Kidney epithelial cell (primary cell): ENCODE measurements at regions not wholly inside any gene's neighbourhood (a gene's known extent, or its start where the extent isn't known, plus 50 kb on each side); places are given as distances from the start of the nearest gene placed in this dataset.
"Not testable (repeated sequence)": the region's sequence is repeated elsewhere in the genome, so short reads cannot be mapped to it uniquely, and the experiment has no call there.

ENCODE experiments used
- DNase-seq: peaks from one replicate; pipeline ENCODE4 v3.0.0-alpha.2; 2010; ENCODE audit warnings: low read depth
- H3K27me3 ChIP-seq: 2 replicates; pipeline ENCODE4 v1.6.0; 2011; ENCODE audit warnings: low read length; ENCODE audit not compliant: control insufficient read depth, insufficient read depth
- H3K36me3 ChIP-seq: 2 replicates; pipeline ENCODE4 v1.5.1; 2011; ENCODE audit warnings: low read length; ENCODE audit not compliant: control insufficient read depth, insufficient read depth
- H3K4me3 ChIP-seq: 2 replicates; pipeline ENCODE4 v1.5.1; 2011; ENCODE audit warnings: low read depth, mild to moderate bottlenecking, control low read depth, low read length
- CTCF ChIP-seq: IDR thresholded peaks from 2 replicates; pipeline ENCODE4 v1.5.1; 2011; ENCODE audit warnings: mild to moderate bottlenecking, moderate library complexity, low read length, control low read depth, inconsistent platforms; ENCODE audit not compliant: insufficient read depth, poor library complexity, severe bottlenecking

- H3K4me3 ChIP-seq: no peak overlapping the region
- H3K27me3 ChIP-seq: no peaks in the 10 kb centered on the region
- no peak for DNase-seq
- H3K36me3 ChIP-seq: no peaks in the 10 kb centered on the region
- TF ChIP-seq CTCF: no peak
These were observed 672.1 kb upstream of the CHD1 start for GRCh38 chr5:99600952-99601351.

- TF ChIP-seq CTCF: no peak
- Histone ChIP-seq H3K36me3 (no peaks in the 10 kb centered on the region), H3K4me3 (no peak overlapping the region), H3K27me3 (no peaks in the 10 kb centered on the region)
- no peak for DNase-seq
These were observed 662.0 kb upstream of the CHD1 start for GRCh38 chr5:99590806-99591205.

GRCh38 chr5:99589424-99589823, 660.6 kb upstream of the CHD1 start:
- TF ChIP-seq CTCF: no peak

GRCh38 chr5:99587983-99588382, 659.2 kb upstream of the CHD1 start:
- no peak for DNase-seq
- Histone ChIP-seq H3K36me3 (no peaks in the 10 kb centered on the region), H3K4me3 (no peak overlapping the region), H3K27me3 (no peaks in the 10 kb centered on the region)
- no peak for TF ChIP-seq CTCF

More at GRCh38 chr5:99589424-99589823, 660.6 kb upstream of the CHD1 start:
- DNase-seq: no peak
- Histone ChIP-seq H3K27me3 (no peaks in the 10 kb centered on the region), H3K36me3 (no peaks in the 10 kb centered on the region), H3K4me3 (no peak overlapping the region)

GRCh38 chr5:99586878-99587277, 658.1 kb upstream of the CHD1 start:
- no peaks in the 10 kb centered on the region for H3K27me3 ChIP-seq

GRCh38 chr5:99581204-99581603, 652.4 kb upstream of the CHD1 start:
- not testable (repeated sequence) for DNase-seq, H3K27me3 ChIP-seq, H3K4me3 ChIP-seq, H3K36me3 ChIP-seq

More at GRCh38 chr5:99586878-99587277, 658.1 kb upstream of the CHD1 start:
- DNase-seq: no peak
- Histone ChIP-seq H3K36me3 (no peaks in the 10 kb centered on the region), H3K4me3 (no peak overlapping the region)
- TF ChIP-seq CTCF: no peak

- not testable (repeated sequence) for H3K36me3 ChIP-seq, DNase-seq, H3K27me3 ChIP-seq, H3K4me3 ChIP-seq
These were observed 634.3 kb upstream of the CHD1 start for GRCh38 chr5:99562937-99563627.
